NB4 (cell line): ENCODE measurements at regions not wholly inside any gene's neighbourhood (a gene's known extent, or its start where the extent isn't known, plus 50 kb on each side); places are given as distances from the start of the nearest gene placed in this dataset.

Experiments
- POLR2A ChIP-seq: IDR thresholded peaks from 2 replicates; pipeline ENCODE4 v1.6.1; 2011; ENCODE audit warnings: mild to moderate bottlenecking; ENCODE audit not compliant: insufficient read length; ENCODE audit errors: extremely low read depth
- TF ChIP-seq, protein P1 (sequence below): IDR thresholded peaks from one replicate; pipeline ENCODE4 v1.5.1; 2012; ENCODE audit warnings: low read depth, low read length

- TF ChIP-seq, protein P1, sequence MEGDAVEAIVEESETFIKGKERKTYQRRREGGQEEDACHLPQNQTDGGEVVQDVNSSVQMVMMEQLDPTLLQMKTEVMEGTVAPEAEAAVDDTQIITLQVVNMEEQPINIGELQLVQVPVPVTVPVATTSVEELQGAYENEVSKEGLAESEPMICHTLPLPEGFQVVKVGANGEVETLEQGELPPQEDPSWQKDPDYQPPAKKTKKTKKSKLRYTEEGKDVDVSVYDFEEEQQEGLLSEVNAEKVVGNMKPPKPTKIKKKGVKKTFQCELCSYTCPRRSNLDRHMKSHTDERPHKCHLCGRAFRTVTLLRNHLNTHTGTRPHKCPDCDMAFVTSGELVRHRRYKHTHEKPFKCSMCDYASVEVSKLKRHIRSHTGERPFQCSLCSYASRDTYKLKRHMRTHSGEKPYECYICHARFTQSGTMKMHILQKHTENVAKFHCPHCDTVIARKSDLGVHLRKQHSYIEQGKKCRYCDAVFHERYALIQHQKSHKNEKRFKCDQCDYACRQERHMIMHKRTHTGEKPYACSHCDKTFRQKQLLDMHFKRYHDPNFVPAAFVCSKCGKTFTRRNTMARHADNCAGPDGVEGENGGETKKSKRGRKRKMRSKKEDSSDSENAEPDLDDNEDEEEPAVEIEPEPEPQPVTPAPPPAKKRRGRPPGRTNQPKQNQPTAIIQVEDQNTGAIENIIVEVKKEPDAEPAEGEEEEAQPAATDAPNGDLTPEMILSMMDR = no peak
- TF ChIP-seq POLR2A = no peak
Measured at GRCh38 chr13:78015782-78016181, 97.2 kb upstream of the EDNRB start.
